Thoracic aorta (tissue), 2 donors: ENCODE measurements at regions not wholly inside any gene's neighbourhood (a gene's known extent, or its start where the extent isn't known, plus 50 kb on each side); places are given as distances from the start of the nearest gene placed in this dataset.

Experiments
- ATAC-seq: fragments of 150-250 bp; one replicate; pipeline ENCODE4 v1.8.0; 2017; ENCODE audit warnings: low read depth; ENCODE audit not compliant: insufficient number of reproducible peaks, low FRiP score
- DNase-seq: peaks from one replicate; pipeline ENCODE4 v3.0.0-alpha.2; 2020; ENCODE audit warnings: low spot score
- H3K27ac ChIP-seq, 2 donors: fragments of 200-600 bp; sonication (generic); 1 replicate in 1 of 2; 2 replicates in 1 of 2; pipeline ENCODE4 v1.5.1; 2016; ENCODE audit warnings: mild to moderate bottlenecking in 2 of 2, moderate library complexity in 2 of 2
- H3K27me3 ChIP-seq: fragments of 200-600 bp; sonication (generic); replicated peaks from 2 replicates; pipeline ENCODE4 v1.6.0; 2016; ENCODE audit warnings: mild to moderate bottlenecking; ENCODE audit not compliant: insufficient read depth
- H3K36me3 ChIP-seq: fragments of 200-600 bp; sonication (generic); one replicate; pipeline ENCODE4 v1.5.1; 2016
- H3K4me1 ChIP-seq, 2 donors: fragments of 200-600 bp; sonication (generic); 1 replicate in 1 of 2; 2 replicates in 1 of 2; pipeline versions ENCODE4 v1.5.1 to v1.6.0; 2016; ENCODE audit warnings: low read depth in 2 of 2, mild to moderate bottlenecking in 1 of 2; ENCODE audit not compliant: control insufficient read depth in 1 of 2
- H3K4me3 ChIP-seq: fragments of 200-600 bp; sonication (generic); 2 replicates; pipeline ENCODE4 v1.5.1; 2016; ENCODE audit warnings: mild to moderate bottlenecking
- H3K9me3 ChIP-seq: fragments of 200-600 bp; sonication (generic); 2 replicates; pipeline ENCODE4 v1.5.1; 2016
- TF ChIP-seq, protein P1 (sequence below): fragments of 200-600 bp; sonication (generic); IDR thresholded peaks from one replicate; pipeline ENCODE4 v1.5.1; 2019; ENCODE audit warnings: antibody characterized with exemption

GRCh38 chr2:226308986-226309385 lies 490.6 kb downstream of the IRS1 start:
- TF ChIP-seq, protein P1, sequence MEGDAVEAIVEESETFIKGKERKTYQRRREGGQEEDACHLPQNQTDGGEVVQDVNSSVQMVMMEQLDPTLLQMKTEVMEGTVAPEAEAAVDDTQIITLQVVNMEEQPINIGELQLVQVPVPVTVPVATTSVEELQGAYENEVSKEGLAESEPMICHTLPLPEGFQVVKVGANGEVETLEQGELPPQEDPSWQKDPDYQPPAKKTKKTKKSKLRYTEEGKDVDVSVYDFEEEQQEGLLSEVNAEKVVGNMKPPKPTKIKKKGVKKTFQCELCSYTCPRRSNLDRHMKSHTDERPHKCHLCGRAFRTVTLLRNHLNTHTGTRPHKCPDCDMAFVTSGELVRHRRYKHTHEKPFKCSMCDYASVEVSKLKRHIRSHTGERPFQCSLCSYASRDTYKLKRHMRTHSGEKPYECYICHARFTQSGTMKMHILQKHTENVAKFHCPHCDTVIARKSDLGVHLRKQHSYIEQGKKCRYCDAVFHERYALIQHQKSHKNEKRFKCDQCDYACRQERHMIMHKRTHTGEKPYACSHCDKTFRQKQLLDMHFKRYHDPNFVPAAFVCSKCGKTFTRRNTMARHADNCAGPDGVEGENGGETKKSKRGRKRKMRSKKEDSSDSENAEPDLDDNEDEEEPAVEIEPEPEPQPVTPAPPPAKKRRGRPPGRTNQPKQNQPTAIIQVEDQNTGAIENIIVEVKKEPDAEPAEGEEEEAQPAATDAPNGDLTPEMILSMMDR: no peak
- no peaks in the 10 kb centered on the region for H3K36me3 ChIP-seq
- DNase-seq (no peak), ATAC-seq (no peak)
- H3K27me3 ChIP-seq: no peaks in the 10 kb centered on the region
- H3K4me3 ChIP-seq: no peak overlapping the region
- no peaks in the 10 kb centered on the region for H3K9me3 ChIP-seq
- H3K27ac ChIP-seq: no peak overlapping the region
- peaks cover 5 to 27% of the 10 kb centered on the region in 2 donors for H3K4me1 ChIP-seq

- Histone ChIP-seq H3K27ac (no peak overlapping the region), H3K4me3 (no peak overlapping the region), H3K4me1 (peaks cover 5 to 27% of the 10 kb centered on the region in 2 donors), H3K36me3 (no peaks in the 10 kb centered on the region), H3K9me3 (no peaks in the 10 kb centered on the region), H3K27me3 (no peaks in the 10 kb centered on the region)
- ATAC-seq (no peak), DNase-seq (no peak)
- TF ChIP-seq, protein P1: no peak
These were observed 491.3 kb downstream of the IRS1 start for GRCh38 chr2:226308323-226308680.

- Histone ChIP-seq H3K4me1 (peaks cover 5 to 27% of the 10 kb centered on the region in 2 donors), H3K27me3 (no peaks in the 10 kb centered on the region), H3K36me3 (no peaks in the 10 kb centered on the region), H3K27ac (no peak overlapping the region), H3K9me3 (no peaks in the 10 kb centered on the region), H3K4me3 (no peak overlapping the region)
- no peak for DNase-seq
- ATAC-seq: no peak
- TF ChIP-seq, protein P1: no peak
These were observed 491.9 kb downstream of the IRS1 start for GRCh38 chr2:226307487-226308322.

GRCh38 chr2:226306969-226307368 lies 492.7 kb downstream of the IRS1 start:
- DNase-seq (no peak), ATAC-seq (no peak)
- peaks cover 5 to 27% of the 10 kb centered on the region in 2 donors for H3K4me1 ChIP-seq
- no peaks in the 10 kb centered on the region for H3K36me3 ChIP-seq
- H3K4me3 ChIP-seq: no peak overlapping the region
- H3K27me3 ChIP-seq: no peaks in the 10 kb centered on the region
- no peak overlapping the region for H3K27ac ChIP-seq
- H3K9me3 ChIP-seq: no peaks in the 10 kb centered on the region
- TF ChIP-seq, protein P1: no peak

DNA sequence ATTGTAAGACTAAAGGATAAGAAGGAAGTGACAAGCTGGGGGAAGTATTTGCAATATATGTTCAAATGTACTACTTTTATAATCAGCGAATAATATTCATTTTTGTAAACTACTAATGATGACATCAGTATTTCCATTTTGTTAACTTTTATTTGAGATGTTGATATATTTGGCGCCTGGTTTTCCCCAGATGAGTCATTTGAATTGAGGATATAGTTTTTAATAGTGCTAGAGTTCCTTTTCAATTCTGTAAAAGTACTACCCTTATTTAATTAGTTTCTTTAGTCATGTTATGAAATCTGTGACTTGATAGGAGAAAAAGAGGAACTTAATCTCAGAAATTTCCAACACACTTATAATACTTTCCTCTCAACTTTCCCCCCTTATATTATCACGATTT lies 495.3 kb downstream of the IRS1 start:
- no peaks in the 10 kb centered on the region for H3K27me3 ChIP-seq
- no peak overlapping the region for H3K4me3 ChIP-seq
- ATAC-seq: no peak
- peaks cover 0 to 5% of the 10 kb centered on the region in 2 donors for H3K4me1 ChIP-seq
- H3K36me3 ChIP-seq: no peaks in the 10 kb centered on the region
- no peak for DNase-seq
- H3K27ac ChIP-seq: no peak overlapping the region
- H3K9me3 ChIP-seq: no peaks in the 10 kb centered on the region
- TF ChIP-seq, protein P1: no peak
